DMS53 (cell line): ENCODE measurements at regions not wholly inside any gene's neighbourhood (a gene's known extent, or its start where the extent isn't known, plus 50 kb on each side); places are given as distances from the start of the nearest gene placed in this dataset.
A peak's percentile ranks its signal among the peaks of the same experiment; 100 is the strongest.

Source experiments
- DNase-seq: peaks from one replicate; lab custom pipeline; 2025; lab: John Stamatoyannopoulos, UW

- DNase-seq = no peak
Measured at GRCh38 chr14:36028665-36029064, 147.9 kb downstream of the PTCSC3 start.

- DNase-seq = peak; percentile 34
Measured at GRCh38 chr14:36028218-36028617, 148.3 kb downstream of the PTCSC3 start.

DNA sequence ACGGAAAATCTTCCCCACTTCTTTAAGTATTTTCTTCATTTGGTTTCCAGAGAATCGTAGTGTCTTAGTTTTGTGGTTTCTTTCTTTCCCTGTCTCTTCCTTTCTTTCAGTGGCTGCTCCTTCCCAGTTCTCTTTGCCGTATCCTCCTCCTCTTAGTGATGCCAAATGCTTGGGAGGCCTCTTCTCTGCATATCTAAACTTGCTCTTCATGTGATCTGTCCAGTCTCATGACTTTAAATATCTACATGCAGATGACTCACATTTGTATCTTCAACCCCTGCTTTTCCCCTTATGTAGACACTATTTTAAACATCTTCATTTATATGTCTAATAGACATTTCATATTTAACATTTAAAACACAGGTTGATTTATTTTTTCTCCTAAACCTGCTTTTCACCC is 149.2 kb downstream of the PTCSC3 start:
- DNase-seq = no peak

DNA sequence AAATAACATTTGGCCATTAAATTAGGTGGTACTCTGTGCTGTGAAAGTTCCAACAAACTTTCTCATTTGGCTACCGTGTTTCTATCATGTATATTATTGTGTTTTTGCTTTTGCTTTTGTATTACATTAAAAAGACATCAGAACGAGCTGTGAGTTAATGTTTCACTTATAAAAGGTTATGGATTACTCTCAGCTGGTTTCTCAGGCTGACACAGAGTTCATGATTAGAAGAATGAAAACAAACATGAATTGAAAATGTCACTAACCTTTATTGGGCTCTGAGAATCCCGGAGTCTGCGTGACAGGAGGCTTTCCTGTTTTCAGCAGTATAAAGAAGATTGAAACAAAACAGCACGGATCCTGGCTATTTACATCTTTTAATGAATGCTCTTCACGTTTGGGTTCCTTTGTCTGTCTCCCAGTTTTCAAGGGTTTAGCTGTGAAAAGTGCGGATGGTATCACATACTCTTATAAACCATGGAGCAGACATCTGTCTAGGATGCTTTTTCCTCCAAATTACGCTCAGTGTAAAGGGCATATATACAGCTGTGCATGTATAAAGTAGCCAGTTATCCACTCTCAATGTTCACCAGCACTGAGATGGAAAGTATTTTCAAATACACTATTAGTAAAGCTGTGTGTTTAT is 153.6 kb downstream of the PTCSC3 start:
- DNase-seq = no peak

- DNase-seq = no peak
Measured at GRCh38 chr14:36021591-36022320, 154.8 kb downstream of the PTCSC3 start.

DNA sequence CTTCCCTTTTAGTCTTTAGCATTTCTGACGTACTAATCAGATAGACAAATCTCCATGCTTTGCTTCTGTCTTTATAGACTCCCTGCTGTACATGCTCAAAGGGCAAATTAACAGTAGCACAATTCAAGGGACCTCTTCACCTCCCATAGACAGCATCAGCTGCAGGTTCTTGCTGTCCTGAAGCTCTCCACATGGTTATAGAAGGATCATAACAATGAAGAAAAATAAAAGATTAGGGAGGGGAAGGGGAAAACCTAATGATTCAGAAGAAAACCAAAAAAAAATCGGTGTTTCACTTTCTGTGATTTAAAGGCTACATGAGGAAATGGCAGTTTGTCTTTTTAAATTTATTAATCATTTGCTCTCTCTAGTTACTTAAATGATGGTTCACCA is 155.5 kb downstream of the PTCSC3 start:
- DNase-seq = no peak

DNA sequence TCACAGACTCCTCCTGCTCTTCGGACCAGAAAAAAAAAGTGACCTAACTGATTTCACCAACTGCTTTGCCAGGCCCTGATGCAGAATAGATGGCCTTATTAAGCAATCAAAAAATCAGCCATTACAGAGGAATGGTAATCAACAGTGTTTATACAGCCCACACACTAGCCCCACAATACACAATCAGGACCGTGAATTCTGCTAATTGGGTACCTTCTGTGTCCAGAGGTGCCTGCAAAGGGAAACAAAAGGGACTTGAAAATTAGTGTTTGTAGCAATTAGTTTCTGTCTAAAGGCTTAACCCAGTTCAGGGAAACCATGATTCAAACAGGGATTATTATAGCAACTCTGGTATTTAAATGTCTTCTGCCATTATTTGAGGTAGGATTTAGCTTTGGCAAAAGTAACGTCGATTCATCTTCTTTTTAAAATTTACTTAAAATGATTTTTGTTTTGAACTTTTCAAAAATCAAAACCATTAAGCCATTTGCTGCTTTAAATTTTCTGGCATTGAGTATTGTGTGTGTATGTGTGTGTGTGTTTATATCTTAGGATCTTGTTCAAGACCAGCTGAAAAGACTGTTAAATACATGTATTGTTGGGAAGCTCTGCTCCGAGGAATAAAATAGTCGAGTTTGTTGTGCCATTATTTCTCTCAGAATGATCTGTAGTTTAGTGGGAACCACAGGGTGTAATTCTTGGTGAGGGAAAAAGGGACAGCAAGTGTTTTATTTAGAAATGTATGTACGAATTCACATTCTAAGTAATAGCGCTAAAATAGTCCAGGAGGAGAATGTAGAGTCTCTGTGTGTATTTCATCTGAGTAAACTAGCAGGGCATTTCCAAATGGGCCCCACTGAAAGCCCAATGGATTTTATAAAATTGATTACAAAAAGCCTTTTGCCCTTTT is 156.1 kb downstream of the PTCSC3 start:
- no peak for DNase-seq

DNA sequence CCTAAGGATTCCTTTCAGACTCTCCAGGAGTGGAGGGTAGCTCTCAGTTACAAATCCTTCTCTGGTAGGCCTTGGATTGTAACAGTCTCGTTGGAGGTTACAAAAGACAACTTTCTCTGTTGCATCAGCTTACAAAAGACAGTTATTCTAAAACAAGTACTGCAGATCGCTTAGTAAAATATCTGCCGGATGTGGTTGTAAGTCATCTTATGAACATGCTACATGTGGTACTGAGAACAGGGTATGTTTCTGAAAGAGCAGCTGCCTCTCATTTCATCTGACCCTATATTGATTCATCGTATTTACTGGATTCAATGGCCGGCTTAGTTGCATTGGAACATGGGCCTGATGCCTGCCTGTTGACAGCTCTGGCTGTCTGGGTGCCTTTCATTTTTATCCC is 157.4 kb downstream of the PTCSC3 start:
- DNase-seq = no peak

DNA sequence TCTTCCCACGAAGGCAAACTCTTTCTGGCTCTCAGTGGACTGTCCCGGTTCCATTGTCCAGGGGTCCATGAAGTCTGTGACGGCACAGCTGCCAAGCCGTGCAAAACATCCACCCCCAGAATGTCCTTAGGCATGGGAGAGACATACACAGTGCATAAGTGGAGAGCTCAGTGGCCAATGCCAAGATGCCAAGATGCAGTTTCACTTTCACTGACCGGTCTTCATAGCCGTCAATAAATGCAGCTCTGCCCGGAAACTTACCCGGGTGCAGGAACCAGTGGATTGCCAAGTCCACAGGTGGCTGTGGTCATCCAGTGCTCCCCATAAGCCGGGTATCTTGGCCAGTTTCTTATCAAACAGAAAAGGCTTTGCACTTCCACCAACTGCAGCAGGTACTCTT is 162.3 kb downstream of the PTCSC3 start:
- DNase-seq = no peak

- no peak for DNase-seq
Measured at GRCh38 chr14:36013483-36013882, 163.0 kb downstream of the PTCSC3 start.

- no peak for DNase-seq
Measured at GRCh38 chr14:36012621-36013020, 163.9 kb downstream of the PTCSC3 start.

DNA sequence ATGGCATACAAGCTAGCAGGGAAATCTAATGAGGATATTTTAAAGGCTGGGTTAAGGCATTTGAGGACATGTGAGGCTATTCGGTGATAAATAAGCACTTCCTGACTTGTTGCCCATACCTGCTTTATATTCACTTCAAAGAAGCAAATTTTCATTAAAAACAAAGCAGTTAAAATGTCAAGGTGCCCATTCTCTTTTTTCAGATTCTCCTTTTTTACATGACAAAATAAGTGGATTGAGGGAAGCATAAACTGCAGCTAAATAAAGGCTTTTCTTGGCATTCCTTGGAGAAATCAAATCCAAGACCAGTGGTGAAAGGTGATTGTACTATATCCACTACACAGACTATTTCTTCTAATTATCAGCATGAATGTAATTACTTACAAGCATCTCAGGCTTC is 166.9 kb downstream of the PTCSC3 start:
- DNase-seq = no peak

- no peak for DNase-seq
Measured at GRCh38 chr14:36006623-36007022, 169.9 kb downstream of the PTCSC3 start.

DNA sequence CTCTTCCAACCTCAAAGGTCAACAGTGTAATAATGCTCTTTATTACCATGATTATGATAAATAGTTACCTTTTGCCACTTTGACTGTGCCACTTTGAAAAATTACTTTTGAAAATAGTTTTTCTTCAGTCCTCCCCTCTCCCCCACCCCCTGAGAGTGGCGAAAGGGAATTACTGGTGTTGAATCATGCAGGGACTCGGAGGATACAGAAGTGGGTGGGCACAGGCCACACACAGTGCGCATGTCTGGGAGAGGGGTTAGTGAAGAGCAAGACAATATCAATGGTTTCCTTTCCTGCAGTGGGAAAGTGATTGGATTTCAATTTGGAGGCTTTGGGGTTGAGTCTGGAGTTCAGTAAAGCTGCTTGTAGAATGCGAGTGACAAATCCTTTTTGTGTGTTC is 170.9 kb downstream of the PTCSC3 start:
- DNase-seq = no peak

GRCh38 chr14:36001936-36002335 is 174.6 kb downstream of the PTCSC3 start:
- DNase-seq = no peak

DNA sequence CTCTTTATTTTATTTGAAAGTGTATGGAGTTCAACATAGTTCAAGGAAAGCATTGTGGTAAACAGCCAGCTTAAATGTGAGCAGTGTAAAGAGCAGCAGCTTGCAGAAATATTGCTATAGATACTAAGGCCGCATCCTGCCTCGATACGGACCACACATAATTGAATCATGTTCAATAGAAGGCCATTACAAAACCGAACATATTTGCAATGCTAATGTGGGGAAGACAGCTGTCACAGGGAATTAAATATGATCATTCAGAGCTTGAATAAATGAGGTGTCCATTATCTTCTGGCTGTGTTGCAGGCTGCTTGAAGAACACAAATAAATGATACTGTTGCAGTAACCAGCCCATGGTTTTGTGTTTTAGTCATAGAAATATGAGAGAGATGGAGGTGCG is 173.2 kb downstream of the BRMS1L start:
- no peak for DNase-seq

DNA sequence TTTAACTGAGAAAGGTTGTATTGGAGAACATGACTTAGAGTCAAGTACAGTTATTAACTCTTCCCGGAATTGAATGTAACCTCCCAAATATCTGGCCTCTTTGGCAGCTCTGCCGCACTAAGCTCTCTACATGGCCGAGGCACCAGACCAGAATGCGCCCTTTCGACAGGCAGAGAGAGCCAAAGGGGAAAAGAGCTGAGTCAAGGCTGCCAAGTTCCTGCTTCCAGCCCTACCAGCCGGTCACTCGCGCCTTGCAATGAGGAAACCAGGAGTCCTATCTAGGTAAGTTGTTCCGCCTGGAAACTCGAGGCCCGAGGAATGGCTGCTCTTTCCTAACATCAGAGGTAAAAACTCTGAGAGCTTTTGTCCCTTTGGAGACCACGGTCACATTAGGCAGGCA is 172.2 kb downstream of the BRMS1L start:
- no peak for DNase-seq

DNA sequence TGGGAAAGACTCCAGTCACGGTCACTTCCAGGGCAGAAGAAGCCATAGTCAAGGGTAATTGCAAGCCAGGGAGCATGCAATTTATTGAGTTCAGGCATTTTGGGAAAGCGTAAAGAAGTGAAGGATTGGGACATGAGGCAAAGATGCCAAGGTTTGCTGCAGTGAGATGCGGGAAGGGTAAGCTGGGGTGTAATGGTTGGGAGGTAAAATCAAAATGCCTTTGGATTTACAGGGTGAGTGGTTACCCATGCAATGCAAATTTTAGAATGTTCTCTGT is 167.5 kb downstream of the BRMS1L start:
- DNase-seq = no peak

DNA sequence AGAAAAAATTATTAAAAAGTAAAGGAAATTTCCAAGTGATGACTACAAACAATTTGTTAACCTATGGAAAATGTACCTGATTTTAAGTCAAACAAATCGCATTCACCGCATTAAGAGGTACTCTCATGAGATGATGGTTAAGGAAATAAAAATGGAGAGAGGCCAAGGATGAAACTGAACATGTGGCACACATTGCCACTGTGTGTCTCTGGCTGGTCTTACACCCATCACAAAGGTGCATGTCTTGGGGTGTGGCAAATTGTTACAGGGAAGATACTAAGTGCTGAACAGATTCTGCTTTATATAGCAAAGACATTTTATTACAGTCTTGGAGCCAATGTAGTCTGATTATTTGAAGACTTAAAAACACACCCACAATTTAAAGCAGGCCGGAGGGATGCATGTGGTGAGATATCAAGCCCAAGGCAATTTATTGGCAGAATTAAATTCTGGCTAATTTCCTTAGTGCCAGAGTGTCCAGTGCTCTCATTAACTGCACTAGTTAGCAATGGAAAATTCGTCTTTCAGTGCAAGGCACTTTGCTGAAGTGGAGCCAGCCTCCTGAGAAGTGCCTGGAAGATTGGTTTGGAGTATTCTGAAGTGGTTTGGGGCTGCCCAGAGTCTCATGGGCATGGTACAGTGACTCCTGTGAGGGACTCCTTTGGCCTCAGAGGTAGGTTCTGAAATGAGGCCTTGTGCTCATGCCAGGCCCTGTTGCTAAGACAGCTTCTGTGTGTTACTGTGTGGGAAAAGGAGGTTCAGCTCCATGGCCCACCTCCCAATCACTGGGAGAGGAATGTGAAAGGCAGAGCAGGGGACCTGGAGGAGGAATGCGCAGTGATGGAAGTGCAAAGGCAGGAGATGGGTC is 166.9 kb downstream of the BRMS1L start:
- no peak for DNase-seq

DNA sequence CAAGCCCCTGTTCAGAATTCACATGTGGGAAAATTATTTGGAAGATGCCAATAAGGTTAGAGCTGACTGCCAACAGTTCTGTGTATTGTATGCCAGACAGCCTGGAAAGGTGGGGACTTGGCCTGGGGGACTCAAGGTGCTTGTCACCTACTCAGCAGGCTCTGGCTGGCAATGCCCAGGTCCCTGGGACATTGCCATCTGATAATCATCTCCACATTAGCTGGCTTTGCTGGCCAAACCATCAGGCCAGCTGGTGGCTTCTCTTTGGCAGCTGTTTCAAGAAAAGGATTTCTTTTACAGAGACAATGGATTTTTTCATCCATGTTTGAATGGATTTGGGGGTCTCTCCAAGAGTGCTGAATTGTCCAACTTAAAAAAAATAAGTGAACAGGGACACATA is 165.2 kb downstream of the BRMS1L start:
- no peak for DNase-seq

DNA sequence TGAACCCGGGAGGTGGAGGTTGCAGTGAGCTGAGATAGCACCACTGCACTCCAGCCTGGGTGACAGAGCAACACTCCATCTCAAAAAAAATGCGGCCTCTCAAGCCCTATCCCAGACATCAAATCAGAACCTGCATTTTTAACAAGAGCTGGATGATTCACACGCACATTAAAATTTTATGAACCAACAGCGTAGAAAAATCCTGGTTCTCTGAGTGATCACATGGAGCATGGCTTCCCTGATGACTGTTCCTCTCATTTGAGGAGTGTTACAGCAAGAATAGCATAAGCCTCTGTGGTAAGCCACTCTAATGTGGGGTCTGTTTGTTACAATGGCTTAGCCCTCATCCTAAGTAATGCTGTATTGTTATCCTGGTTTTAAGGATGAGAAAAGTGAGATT is 163.6 kb downstream of the BRMS1L start:
- DNase-seq = no peak

- no peak for DNase-seq
Measured at GRCh38 chr14:35988972-35989690, 163.0 kb downstream of the BRMS1L start.
